NCI-H2107 treated with DMSO at 0.1 percent for 48 hours (cell line): ENCODE measurements at regions not wholly inside any gene's neighbourhood (a gene's known extent, or its start where the extent isn't known, plus 50 kb on each side); places are given as distances from the start of the nearest gene placed in this dataset.
"Not testable (repeated sequence)": the region's sequence is repeated elsewhere in the genome, so short reads cannot be mapped to it uniquely, and the experiment has no call there.

Experiments used
- DNase-seq: peaks from one replicate; lab custom pipeline; 2025; ENCODE audit not compliant: unreplicated experiment; lab: John Stamatoyannopoulos, UW

DNA sequence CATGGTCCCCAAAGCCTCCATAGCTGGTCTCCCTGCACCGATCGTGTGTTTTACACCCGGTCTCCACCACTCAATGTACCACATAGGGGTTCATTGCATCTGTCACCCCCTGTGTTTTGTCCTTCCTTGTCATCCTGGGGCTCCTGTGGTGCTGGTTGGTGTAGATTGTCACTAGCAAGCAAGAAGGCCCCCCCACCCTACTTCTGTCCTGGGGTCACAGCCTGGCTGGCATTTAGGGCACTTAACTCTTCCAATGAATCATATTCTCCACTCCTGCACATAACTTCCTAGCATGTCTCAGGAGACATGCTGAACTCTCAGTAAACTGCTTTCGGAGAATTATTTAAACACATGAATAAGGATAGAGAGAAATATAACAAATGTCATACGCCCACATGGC is 161.4 kb downstream of the BCL2L11 start:
- DNase-seq, result not testable (repeated sequence)

DNA sequence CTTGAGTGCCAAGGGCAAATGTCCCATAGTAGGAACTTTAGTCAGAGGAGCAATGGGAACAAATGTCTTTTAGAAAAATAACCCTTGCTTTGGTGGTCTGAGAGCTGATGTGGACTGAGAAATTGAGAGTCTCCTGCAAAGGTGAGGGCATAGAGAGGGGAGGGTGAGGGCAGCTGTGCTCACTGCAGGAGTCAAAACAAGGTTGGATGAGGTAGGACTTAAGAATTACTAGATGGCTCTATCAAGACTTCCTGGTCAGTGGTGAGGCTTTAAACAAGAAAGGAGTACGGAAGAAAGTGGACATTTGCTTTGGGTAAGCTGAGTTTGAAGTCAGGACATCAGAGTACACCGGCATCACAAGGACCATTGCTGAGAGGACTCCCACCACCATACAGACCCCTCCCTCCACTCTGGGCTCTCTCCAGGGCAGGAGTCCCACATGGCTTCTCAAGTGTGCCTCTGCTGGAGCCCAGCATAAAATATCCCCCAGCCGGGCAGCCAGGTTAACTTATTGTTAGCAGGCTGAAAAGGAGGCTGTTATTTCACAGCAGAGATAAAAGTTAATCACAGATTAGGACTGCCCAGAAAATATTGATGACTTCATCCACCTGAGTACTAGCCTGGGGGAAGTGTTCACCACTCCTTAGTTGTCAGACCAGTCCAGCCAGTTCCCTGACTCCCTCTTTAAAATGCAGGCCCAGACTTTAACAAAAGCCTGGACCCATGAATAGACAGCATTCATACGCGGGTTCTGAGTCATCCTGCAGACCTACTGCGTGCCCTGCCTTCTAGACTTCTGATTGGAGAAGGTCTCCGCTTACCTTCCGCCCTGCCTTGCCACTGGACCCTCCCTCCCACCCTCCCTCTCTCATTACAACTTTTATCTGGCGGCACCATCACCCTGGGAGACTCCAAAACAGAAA is 167.2 kb downstream of the BCL2L11 start:
- DNase-seq, result not testable (repeated sequence)

DNA sequence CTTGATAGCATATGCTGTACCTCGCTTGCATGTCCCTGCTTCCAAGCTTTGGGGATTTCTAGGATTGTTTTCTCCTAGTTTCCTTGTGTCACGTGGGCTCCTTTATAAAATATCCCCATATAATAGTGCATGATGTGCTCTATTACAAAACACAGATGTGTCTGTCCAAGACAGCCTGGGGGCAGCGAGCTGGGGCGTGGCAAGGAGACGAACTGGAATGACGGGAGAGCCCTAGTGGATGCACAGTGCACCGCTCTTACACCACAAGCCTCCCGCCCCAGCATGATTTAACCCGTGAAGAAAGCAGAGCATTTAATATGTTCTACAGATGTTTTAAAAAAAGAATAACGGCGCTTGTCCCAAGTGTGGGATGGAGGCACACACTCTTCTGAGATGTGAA is 169.7 kb downstream of the BCL2L11 start:
- DNase-seq, result not testable (repeated sequence)

DNA sequence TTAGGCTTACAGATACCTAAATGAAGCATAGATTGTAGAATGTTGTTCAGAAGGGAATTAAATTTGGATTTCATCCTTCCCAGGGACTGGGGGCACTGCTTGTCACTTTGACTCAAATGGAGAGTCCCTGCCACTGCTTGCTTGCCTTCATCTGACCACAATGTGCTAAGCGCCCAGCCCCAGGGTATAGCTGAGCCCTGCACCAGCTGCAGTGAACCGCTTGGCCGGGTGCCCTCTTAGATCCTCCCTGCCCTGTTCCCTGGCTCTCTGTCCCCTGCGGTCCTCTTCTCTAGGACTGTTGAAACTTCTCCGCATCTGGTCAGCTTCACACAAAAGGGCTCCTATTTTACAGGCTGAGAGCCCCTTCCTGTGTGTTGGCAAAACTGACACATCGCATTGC is 170.9 kb downstream of the BCL2L11 start:
- not testable (repeated sequence) for DNase-seq

DNA sequence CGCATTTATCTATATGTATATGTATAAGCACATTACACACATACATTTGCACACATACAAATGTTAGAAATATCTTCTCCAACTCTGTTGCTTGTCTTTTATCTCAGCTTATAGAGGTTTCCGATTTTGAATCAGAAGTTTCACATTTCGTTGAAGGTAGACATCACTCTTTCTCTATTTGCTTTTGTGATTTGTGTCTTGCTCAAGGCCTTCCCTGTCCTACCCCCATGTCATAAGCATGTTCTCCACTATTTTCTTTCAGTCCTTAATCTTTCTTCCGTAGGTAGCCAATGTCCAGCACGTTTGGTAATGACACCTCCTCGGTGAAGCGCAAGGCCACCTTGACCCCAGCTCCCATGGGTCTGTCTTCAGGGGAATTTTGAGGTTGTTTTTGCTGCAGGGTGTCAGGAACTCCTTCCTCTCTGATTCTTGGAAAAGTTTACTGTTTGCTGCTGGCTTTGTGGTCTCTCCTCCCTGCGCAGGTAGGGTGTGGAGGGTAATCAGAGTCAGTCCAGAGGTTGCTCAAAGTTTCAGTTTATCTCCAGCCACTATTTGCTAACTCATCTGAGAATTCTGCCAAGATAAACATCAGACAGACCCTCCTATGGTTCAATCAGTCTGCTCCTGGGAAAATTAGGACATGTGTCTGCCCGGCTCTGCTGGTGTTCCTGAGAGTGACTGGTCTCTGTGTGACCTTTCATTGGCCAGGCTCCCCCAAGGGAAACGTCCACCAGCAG is 171.7 kb downstream of the BCL2L11 start:
- DNase-seq, result not testable (repeated sequence)

DNA sequence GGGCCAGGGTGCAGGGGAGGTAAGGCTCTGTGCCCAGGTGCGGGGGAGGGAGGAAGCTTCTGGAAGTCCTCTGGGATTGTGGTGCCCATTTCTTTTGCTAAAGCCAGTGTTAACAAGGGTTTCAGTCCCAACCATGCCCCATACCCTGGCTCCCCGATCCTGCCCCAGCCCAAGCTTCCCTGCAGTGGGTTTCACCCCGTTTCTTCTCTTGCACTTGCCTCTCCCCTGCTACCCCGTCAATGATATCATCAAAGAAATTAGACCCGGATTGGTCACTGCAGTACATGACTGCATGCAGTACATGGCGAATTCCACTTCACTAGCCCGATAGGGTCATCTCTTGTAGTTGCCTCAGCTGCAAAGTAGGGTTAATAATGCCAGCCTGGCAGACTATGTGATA is 174.0 kb downstream of the BCL2L11 start:
- not testable (repeated sequence) for DNase-seq

DNA sequence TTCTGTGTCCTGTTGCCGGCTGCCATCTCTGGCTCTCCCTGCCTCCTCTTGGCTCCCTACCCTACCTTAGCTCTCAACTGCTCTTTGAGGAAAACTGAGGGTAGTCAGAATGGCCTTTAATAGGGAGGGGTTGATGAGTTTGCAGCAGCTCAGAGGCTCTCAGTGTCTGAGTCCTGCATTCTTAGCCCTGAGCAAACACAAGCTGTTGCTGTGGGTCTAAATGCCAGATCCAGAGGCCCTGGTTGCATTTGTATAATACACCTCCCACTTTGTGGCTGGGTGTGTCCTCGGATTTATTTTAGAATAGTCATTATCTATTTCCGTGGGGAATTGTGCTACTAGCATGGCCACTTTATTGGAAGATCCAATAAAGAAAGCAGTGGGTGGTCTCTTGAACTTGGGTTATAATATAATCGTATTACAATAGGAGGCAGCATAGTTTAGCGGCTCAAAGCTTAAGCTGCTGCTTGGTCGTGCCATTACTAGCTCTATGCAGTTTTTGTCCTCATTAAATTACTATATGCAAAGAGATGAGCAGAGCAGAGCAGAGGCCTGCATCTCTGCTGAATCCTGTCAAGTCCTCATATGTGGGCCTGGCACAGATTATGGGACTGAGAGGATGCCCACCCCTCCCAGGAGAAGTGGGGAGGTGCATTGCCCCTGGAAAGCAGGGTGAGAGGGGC is 175.5 kb downstream of the BCL2L11 start:
- not testable (repeated sequence) for DNase-seq

DNA sequence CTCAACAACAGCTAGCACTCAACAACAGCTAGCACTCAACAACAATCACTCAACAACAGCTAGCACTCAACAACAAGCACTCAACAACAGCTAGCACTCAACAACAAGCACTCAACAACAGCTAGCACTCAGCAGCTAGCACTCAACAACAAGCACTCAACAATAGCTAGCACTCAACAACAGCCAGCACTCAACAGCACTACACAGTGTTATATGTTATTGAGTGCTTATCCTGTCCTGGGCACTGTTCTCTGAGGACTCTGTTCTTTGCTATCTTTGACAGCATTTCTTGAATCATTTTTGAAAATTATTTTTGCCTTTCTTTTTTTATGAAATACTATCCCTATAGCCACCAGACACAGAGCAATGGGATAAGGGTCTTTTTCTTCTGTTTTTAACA is 176.4 kb downstream of the BCL2L11 start:
- not testable (repeated sequence) for DNase-seq

DNA sequence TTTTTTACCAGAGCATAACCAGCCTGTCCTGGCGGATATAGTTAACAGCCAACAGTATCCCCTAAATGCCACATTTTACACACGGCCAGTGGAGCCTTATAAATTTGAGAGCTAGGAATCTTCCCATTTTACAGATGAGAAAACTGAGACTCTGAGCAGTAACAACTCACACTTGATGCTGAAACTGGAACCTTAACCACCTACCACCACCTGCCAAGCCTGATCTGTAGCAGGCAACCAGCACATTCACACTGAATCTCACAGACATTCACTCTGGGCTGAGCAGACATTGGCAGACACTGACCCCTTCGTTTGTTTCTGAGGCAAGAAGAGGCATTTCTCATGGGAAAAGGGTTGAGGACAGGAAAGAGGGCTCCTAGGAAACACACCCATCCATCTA is 178.2 kb downstream of the BCL2L11 start:
- not testable (repeated sequence) for DNase-seq

DNA sequence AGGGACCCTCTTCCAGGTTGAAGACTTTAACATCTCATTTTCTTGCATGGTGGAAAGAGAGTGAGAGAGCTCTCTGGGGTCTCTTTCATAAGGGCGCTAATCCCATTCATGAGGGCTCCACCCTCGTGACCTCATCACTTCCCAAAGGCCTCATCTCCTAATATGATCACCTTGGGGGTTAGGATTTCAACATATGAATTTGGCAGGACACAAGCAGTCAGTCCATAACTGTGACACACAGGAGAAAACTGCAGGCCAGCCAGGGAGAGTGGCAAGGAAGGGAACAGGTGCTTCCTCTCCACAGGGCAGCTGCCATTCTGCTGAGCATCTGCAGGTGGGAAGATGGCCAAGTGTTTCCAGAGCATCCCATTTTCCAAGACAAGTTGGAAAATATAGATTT is 178.9 kb downstream of the BCL2L11 start:
- DNase-seq, result not testable (repeated sequence)

DNA sequence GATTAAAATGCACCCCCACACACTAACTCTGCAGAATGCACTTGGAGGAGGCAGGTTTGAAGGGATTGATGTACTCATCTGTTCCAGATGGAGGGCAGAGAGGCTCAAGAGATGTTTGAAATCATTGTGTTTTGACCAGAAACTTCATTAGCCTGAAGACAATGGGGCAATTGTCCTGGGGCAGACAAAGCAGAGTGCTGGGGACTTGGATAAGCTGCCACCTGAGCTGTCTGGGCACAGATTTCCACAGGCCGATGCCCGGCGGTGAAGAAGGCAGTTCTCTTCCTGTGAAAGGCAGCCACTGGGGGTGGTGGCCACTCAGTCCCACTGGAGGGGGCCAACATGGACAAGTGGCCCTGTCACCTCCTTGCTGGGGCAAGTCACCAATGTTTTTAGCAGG is 181.0 kb downstream of the BCL2L11 start:
- not testable (repeated sequence) for DNase-seq

DNA sequence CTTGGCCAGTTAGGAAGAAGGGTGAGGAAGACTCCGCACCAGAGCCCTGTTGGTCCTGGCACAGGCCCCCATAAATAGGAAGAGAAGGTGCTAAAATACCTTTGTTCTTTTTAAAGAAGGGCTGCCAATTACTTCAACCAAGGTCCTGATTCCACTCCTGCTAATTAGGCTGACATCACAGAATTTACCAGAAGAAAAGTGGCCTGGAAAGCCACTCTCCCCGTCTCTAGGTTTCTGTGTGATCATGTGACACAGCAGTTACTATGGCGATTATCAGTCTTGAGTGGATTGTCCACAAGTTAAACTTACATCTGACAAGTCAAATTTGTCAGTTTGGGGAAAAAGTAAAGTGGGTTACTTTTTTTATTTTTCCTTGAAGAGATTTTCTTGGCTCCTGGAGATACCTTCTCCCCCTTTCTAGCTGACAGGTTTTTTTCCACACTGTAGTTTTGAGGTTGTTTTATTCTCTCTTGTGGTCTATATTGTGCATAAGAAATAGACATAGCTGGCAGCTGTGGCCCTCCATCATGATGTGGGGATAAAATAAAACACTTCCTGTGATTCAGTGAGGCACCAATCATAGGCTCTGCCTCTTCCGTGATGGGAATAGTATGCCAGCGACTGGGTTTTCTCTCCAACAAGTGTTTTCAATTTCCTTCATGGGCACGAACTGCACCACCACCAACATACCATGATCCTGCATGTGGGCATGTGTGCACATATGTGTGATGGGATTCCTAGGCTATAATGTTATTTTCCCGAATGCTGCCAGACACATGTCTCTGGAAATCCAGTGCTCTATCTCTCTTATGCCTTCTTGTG is 181.9 kb downstream of the BCL2L11 start:
- not testable (repeated sequence) for DNase-seq

DNA sequence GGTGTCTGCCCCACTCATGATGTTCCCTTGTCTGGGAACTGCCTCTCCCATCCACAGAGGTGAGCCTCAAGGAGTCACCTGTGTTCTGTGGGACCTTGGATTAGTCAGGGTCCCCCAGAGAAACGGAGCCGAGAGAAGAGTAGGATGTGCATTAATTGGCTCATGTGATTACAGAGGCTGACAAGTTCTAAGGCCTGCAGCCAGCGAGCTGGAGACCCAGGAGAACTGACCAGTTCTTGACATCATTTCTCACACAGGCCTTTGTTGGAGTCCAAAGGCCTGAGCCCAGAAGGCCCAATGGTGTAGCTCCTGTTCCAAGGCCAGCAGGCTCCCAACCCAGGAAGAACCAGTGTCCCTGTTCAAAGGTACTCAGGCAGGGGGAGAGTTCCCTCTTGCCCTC is 186.6 kb downstream of the BCL2L11 start:
- DNase-seq, result not testable (repeated sequence)

DNA sequence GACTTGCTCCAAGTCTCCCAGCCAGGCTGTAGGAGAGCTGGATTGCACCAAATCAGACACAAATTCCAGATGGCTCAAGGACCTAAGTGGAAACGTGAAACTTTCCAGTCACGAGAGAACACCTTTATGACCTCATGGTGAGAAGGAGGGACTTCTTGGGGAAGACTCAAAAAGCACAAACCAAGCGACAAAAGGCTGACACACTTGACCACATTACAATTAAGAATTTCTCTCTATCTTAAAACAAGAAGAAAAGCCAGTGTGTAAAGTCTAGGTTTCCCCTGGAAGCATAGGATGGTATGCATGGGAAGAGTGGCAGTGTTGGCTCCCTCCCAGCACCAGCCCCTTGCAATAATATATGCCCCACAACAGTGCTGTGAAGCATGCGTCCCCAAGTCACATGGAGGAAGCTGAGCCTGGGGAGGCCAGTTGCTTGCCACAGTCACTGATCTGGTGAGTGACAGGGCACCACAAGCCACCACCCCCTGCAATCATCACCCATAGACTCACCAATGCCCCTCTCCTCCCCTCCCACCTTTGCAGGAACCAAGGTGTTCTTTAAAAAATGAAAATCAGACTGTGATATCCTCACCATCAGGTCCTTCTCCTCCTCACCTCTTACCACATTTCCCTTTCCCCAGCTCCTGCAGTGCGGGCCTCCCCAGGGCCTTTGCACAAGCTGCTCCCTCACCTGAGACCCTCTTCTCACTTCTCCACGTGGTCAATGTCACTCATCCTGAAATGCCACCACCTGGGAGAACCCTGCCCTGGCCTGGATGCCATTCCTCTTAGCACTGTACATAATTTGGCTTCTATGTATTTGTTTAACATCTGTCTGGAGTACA is 188.7 kb downstream of the BCL2L11 start:
- DNase-seq, result not testable (repeated sequence)

DNA sequence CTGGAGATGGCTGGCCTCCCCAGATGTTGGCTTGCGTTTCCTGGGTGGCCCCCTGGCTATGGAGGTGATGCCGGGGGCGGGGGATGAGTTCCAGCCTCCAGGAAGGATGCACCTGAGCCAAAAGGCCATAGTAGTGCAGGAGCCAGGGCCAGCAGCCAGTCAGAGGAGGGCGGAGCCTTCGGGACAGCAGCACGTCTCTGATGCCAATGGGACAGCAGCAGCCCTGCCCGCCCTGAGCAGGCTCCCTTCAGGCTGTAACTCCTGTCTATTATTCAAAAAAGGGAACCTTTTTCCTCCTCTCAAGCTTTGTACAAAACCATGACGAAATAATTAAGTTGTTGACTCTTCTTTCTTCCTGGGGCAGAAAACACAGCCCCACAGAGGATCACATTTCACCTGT is 189.7 kb downstream of the BCL2L11 start:
- not testable (repeated sequence) for DNase-seq

DNA sequence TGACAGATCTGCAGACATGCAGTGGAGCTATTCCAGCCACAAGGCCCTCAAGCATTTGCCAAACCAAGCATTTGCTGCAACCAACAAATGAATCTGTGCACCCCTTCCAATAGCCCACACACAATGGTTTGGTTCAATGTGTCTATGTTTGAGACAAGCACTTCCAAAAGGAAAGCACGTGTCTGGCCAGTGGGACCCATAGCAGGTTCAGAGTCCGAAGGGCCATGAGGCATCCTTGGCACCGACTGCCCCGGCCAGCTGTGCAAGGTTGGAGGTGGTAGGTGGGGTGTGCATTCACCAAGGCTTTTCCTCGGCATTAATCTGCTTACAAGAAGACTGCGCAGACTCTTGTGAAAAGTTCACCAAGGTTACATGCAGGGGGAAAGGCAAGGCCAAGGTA is 190.9 kb downstream of the BCL2L11 start:
- DNase-seq, result not testable (repeated sequence)

DNA sequence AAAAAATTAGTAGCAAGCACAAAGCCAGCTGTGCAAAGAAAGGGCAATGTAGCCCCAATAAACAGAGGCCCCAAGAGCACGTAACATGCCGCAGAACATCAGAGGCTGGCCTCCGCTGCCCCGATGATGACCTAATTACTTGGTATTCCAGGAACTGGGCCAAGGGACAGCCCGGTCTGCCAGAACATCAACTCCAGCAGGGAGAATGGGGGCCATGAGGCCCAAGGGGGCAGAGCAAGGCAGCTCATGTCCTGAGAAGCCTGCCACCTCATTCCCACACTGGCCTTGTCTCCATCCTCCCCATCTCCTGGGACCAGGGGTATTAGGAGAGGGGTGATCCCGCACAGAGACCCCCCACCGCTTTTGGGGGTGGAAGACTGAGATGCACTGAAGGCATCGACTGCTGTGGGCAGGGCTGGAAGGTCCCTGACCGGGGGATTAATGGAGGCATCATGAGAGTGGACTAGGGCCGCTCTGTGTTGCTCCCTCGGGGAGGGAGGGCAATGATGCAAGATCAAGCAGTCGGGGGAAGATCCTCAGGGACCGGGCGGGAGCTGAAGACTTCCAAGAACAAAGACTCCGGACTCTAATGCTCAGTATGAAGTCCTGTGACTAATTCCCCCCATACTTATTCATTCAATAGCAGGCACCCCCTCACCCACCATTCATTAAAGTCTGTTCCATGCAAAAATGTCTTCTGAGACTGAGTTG is 192.3 kb downstream of the BCL2L11 start:
- DNase-seq, result not testable (repeated sequence)

DNA sequence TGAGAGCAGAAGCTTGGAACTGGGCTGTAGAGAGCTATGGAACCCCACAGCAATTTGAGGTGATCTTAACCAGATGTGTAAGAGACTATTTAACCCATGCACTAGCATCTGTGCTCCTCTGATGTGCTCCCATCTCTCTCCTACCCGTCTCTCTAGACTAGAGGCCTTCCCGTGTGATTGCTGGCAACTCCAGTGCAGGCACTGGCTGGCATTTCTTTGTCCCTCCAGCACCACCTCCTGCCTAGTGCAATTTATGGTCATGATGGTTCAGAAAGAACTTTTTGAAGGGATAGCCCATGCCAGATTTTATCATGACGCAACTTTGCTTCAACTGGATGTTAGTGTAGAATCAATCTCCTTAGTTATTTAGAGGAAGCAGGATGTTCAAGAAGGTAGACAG is 193.0 kb downstream of the BCL2L11 start:
- DNase-seq, result not testable (repeated sequence)
